Calu3 (cell line): ENCODE measurements at regions not wholly inside any gene's neighbourhood (a gene's known extent, or its start where the extent isn't known, plus 50 kb on each side); places are given as distances from the start of the nearest gene placed in this dataset.
"Not testable (repeated sequence)": the region's sequence is repeated elsewhere in the genome, so short reads cannot be mapped to it uniquely, and the experiment has no call there.

Experiments
- BruUV-seq: library from RNA; stranded (reverse); fragments of 400-500 nt; replicated peaks from 2 replicates; lab custom pipeline; 2021; lab: Mats Ljungman, UMichigan
- CTCF ChIA-PET: fragments of 300-600 bp; sonication (Branson Sonifier 250); formaldehyde crosslinking; loops from one replicate; lab custom pipeline; 2022; ENCODE audit warnings: antibody characterized with exemption; lab: Charles Lee
- DNase-seq: peaks from one replicate; pipeline ENCODE4 v3.0.0; 2022
- H3K27ac Mint-ChIP-seq: one replicate; pipeline ENCODE4 v1.8.0; 2022; ENCODE audit warnings: mixed read lengths; ENCODE audit not compliant: unreplicated experiment
- H3K27me3 Mint-ChIP-seq: one replicate; pipeline ENCODE4 v1.8.0; 2022; ENCODE audit warnings: mixed read lengths; ENCODE audit not compliant: unreplicated experiment
- H3K36me3 Mint-ChIP-seq: one replicate; pipeline ENCODE4 v1.8.0; 2022; ENCODE audit warnings: mild to moderate bottlenecking, moderate library complexity, mixed read lengths; ENCODE audit not compliant: insufficient read depth, unreplicated experiment
- H3K4me1 Mint-ChIP-seq: one replicate; pipeline ENCODE4 v1.8.0; 2022; ENCODE audit warnings: mild to moderate bottlenecking, low read depth, mixed read lengths; ENCODE audit not compliant: unreplicated experiment
- H3K4me3 Mint-ChIP-seq: one replicate; pipeline ENCODE4 v1.8.0; 2022; ENCODE audit warnings: mild to moderate bottlenecking, low read depth, moderate library complexity, mixed read lengths; ENCODE audit not compliant: unreplicated experiment
- H3K9me3 Mint-ChIP-seq: one replicate; pipeline ENCODE4 v1.8.0; 2022; ENCODE audit warnings: low read depth, mixed read lengths; ENCODE audit not compliant: unreplicated experiment
- CTCF ChIP-seq: fragments of 200-600 bp; IDR thresholded peaks from one replicate; pipeline ENCODE4 v1.8.0; 2022; ENCODE audit warnings: antibody characterized with exemption; ENCODE audit not compliant: unreplicated experiment
- intact Hi-C: fragments of 100-400 bp; cut with micrococcal nuclease; formaldehyde crosslinking; loops from one replicate; pipeline ENCODE4 v1.10.0; 2022; ENCODE audit not compliant: unreplicated experiment

- intact Hi-C loops = no loop called here
- CTCF ChIA-PET = no interaction called here
- TF ChIP-seq CTCF = no peak
Measured at GRCh38 chr5:130836729-130837649, 328.1 kb downstream of the HINT1 start.

DNA sequence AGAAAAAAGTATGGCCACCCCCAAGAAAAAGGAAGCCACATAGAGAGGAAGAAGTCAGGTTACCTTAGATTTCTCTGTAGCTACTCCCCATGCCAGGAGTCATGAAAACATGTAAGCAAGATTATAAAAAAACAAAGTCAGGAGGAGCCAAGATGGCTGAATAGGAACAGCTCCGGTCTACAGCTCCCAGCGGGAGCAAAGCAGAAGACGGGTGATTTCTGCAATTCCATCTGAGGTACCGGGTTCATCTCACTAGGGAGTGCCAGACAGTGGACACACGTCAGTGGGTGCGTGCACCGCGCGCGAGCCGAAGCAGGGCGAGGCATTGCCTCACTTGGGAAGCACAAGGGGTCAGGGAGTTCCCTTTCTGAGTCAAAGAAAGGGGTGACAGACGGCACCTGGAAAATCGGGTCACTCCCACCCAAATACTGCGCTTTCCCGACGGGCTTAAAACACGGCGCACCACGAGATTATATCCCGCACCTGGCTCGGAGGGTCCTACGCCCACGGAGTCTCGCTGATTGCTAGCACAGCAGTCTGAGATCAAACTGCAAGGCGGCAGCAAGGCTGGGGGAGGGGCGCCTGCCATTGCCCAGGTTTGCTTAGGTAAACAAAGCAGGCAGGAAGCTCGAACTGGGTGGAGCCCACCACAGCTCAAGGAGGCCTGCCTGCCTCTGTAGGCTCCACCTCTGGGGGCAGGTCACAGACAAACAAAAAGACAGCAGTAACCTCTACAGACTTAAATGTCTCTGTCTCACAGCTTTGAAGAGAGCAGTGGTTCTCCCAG is 347.3 kb downstream of the HINT1 start:
- H3K36me3 Mint-ChIP-seq, H3K4me1 Mint-ChIP-seq, intact Hi-C loops, H3K4me3 Mint-ChIP-seq, H3K9me3 Mint-ChIP-seq, CTCF ChIA-PET, BruUV-seq, H3K27ac Mint-ChIP-seq, DNase-seq, H3K27me3 Mint-ChIP-seq: not testable (repeated sequence)

More at GRCh38 chr5:130836729-130837649, 328.1 kb downstream of the HINT1 start:
- Mint-ChIP-seq H3K9me3 (peaks cover 3% of the 10 kb centered on the region), H3K27me3 (no peaks in the 10 kb centered on the region), H3K4me1 (peaks cover 10% of the 10 kb centered on the region), H3K4me3 (peak overlapping the region; percentile 82), H3K36me3 (no peaks in the 10 kb centered on the region), H3K27ac (peak overlapping the region; percentile 80)
- DNase-seq = no peak
- no TSS peak for BruUV-seq

GRCh38 chr5:130815246-130815645 is 349.8 kb downstream of the HINT1 start:
- H3K27ac Mint-ChIP-seq = no peak overlapping the region
- no peak for TF ChIP-seq CTCF
- H3K36me3 Mint-ChIP-seq = no peaks in the 10 kb centered on the region
- DNase-seq = no peak
- no TSS peak for BruUV-seq
- H3K27me3 Mint-ChIP-seq = no peaks in the 10 kb centered on the region
- H3K4me1 Mint-ChIP-seq = no peaks in the 10 kb centered on the region
- CTCF ChIA-PET = no interaction called here
- no peak overlapping the region for H3K4me3 Mint-ChIP-seq
- H3K9me3 Mint-ChIP-seq = peaks cover 2% of the 10 kb centered on the region
- intact Hi-C loops = no loop called here

- no peaks in the 10 kb centered on the region for H3K9me3 Mint-ChIP-seq
- CTCF ChIA-PET = no interaction called here
- no peaks in the 10 kb centered on the region for H3K4me1 Mint-ChIP-seq
- BruUV-seq = no TSS peak
- H3K27ac Mint-ChIP-seq = no peak overlapping the region
- TF ChIP-seq CTCF = no peak
- H3K36me3 Mint-ChIP-seq = no peaks in the 10 kb centered on the region
- H3K4me3 Mint-ChIP-seq = no peak overlapping the region
- no peaks in the 10 kb centered on the region for H3K27me3 Mint-ChIP-seq
- intact Hi-C loops = no loop called here
- DNase-seq = no peak
Measured at GRCh38 chr5:130808691-130809090, 356.4 kb downstream of the HINT1 start.
